Dermis blood vessel endothelial cell (primary cell): ENCODE measurements at regions not wholly inside any gene's neighbourhood (a gene's known extent, or its start where the extent isn't known, plus 50 kb on each side); places are given as distances from the start of the nearest gene placed in this dataset.
"Not testable (repeated sequence)": the region's sequence is repeated elsewhere in the genome, so short reads cannot be mapped to it uniquely, and the experiment has no call there.

Experiments used
- DNase-seq: peaks from one replicate; pipeline ENCODE4 v3.0.0; 2010

DNA sequence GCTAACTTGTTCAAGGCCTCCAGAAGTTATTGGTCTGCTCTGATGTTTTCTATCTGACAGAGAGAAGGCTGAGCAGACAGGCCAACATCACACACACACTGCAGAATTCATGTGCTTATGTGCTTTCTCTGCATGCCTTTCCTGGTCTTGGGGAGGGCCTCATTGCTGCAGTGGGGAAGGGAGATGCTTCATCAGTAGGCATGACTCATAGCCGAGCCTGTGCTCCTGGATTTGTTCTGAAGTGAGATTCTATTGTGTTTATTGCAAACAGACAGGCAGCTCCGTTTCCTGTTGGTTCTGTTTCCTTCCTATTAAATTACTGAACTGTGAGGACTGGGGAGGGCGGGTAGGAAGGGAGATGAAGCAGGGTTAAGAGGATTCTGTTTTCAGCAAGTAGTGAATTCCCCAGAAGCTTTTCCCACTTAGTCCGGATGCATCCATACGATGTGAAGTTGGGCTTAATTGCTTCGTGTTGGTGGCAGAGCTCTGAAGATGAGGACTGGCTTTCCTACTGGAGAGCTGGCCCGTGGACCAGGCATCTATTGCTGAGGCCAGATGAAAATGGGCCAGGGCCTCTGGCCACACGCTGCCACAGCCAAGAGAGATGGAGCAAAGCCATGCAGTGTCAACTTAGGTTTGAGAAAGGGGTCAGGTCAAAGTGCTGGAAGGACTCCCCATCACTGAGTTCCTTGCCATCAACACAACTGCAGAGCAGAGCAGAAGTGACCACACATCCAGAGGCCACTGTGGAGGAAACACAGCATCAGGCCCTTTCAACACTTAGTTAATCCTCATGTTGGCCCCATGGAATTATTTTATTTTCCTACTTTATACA lies 179.3 kb downstream of the UTP18 start:
- DNase-seq = peak; percentile 49

DNA sequence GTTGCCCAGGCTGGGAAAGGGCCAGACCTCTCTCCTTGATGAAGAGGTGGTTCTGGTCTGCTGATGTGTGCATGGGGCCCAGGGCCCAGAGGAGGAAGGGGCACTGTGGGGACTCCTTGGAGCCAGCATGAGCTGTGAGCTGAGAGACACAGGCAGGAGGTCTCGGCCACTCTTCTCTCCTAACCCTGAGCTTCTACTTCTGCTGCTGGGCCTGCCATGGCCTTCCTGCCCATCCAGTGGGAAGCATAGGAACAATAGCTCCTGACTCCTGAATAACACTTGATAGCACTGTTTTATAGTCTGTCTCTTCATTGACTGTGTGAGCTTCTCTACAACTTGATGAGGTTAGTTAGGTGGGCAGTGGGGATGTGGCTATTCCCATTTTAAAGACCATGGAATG lies 181.1 kb downstream of the UTP18 start:
- no peak for DNase-seq

DNA sequence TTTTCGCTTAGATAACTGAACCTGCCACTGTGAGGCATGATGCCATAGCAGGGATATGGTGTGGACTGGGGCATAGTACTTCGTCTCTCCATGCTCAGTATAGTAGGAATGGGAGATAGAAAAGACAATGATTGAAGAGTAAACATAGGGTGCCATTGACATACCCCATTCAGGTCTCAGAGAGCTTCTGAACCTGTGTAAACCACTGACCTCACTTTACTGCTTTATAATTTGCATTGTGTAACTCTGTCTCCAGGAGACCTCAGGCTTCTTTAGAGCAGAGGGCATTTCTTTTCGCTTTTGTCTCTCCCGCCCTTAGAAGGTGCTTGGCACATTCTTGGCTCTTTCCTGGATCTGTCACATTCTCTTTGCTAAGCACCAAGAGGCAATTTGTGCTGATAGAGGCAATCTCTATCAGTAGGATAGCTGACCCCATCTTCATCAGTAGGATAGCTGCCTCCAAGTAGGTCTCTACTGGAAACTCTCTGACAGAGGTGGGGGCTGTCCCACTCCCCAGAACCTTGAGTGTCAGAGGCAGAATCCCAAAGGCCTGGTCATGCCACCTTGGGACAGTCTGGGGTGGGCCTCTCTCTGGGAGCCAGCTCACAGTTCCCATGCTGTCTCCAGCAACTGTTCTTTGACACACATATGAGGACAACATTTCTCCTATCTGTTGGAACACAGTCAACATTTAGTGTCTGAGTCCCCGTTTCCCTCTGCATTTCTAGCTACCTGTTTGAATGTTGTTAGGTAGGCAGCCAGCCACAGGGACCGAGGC lies 181.9 kb downstream of the UTP18 start:
- DNase-seq = no peak

DNA sequence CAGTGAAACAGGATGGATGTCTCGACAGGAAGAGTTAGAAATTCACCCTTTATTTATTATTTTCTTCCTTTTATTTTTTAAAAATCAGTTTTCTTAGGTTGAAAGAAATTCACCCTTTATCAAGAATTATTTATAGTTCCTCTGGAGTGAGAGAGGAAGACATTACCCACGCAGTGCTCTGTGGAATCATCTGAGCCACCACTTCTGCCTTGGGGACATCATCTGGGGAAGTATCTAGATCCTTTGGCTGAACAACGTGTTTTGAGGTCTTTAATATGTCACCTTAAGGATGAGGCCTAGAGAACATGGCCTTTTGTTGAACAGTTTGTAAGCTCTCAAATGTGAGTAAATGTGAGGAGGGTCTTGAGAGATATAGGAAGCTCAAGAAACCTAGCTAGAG lies 183.3 kb downstream of the UTP18 start:
- DNase-seq = no peak

DNA sequence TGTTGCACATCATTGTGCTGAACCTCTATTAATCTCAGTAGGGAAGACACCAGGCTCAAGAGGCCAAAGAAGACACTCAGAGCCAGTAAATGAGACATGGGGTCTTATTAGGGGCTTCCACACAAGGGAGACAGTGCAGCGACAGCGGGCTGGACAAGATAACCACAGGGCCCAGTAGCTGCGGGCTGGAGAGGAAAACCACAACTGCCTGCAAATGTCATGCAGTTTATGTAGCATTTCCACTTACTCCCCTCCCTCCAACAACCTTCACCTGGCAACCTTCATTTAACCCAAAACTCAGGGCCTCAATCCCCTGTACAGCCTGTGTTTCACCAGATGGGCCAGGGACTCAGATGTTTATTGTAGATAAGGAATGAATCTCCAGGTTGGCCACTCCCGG lies 185.6 kb downstream of the UTP18 start:
- no peak for DNase-seq

DNA sequence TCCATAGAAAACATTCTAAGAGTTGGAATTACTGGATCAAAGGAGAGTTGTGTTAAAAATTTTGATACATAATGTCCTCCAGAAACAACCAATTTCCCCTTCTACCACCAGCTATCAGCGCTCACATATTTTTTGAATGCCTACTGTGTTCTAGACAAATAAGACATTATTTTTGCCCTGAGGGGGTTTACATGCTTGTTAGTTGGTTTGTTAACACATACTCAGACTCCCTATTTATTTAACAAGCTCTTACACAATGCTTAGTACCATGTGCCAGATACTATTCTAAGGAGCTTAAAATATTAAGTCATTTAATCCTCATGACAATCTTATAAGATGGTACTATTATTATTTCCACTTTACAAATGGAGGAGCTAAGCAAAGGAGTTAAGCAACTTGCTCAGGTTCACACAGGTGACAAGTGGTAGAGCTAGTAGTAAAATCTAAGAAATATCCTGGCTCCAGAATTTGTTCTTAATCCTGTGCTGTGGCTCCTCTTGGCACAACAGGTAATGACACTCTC lies 194.2 kb downstream of the UTP18 start:
- DNase-seq = no peak

DNA sequence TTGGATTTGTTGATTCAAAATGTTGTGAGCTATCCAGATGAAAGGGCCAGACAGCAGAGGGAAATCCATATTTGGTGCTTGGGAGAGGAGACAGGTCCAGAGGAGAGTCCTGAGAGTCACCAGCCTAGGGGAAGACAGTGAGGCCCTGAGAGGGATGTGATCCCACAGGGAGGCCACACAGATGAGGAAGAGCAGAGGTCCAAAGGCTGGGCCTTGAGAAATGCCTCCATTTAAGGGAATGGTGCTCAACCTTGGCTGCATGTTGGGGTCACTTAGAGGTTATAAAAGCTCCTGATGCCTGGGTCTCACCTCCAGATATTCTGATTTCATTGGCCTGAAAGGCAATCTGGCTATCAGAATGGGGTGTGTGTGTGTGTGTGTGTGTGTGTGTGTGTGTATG lies 194.9 kb downstream of the UTP18 start:
- DNase-seq = no peak

DNA sequence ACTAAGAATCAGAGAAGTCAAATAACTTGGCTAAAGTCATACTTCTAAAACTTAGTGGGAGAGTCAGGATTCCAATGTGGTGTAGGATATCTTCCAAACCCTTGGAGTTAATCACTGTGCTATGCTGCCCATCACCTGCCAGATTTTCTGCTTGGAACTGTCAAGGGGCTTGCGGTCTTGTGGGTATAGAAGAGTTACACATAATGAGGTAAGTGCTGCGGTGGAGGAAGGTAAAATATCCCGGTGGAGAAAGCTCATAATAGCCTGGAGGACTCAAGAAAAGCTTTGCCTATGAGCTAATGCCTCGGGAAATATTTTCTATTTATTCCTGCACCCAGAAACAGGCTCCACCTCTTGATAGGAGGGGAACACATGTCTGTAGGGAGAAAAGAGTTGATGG lies 195.6 kb downstream of the UTP18 start:
- no peak for DNase-seq

DNA sequence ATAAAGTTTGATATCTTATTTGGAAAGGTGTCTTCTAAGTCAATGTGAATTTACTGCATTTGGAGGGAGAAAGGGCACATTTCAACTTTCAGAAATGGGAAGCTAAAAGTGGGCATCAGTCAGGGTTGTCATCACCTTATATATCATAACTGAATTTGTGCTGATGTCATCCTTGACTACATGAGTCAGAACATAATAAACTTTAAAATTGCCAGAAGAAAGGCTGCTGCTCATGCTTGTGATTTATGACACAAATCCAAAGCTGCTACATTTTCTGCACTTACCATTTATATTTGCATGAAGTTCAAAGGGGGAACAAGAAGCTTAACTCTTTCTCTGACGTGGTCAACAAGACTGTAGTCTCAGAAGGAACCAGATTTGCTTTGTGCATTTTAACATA lies 196.6 kb downstream of the UTP18 start:
- no peak for DNase-seq

DNA sequence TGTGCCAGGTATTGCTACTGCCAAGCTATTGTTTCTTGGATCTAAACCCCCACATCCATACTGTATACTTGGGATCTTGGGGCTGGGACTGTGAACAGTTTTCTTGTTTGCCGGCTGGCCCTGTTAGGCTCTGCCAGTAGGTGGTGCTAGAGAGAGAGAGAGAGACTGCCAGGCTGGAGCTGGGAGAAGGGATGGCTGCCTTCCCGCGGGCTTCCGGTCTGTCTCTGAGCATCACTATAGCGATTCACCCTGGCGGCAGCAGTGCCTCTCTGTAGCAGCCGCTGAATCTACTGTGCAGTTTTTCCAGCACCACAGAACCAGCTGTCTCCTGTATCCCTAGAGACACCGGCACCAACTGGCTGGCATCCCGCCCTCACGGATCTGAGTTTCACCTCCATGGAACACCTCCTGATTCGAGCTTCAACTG lies 201.2 kb downstream of the UTP18 start:
- DNase-seq = peak; percentile 71

DNA sequence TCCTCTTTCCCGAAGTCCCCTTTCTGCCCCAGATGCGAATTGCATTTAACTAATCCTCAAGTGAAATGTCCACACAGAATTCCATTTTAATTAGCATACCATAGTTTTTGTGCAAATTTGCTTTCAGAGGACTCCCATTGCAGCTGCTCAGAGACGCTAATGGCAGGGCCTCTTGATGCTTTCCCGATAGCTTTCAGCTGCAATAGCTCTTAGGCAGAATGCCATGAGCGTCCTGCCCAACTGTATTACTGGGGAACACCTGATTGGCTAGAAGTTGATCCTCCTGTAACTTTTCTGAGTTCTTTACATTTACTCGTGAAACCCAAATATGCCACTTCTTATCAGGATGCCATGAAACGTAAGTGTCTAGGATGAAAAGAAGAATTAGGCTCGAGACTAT lies 203.0 kb downstream of the UTP18 start:
- no peak for DNase-seq

DNA sequence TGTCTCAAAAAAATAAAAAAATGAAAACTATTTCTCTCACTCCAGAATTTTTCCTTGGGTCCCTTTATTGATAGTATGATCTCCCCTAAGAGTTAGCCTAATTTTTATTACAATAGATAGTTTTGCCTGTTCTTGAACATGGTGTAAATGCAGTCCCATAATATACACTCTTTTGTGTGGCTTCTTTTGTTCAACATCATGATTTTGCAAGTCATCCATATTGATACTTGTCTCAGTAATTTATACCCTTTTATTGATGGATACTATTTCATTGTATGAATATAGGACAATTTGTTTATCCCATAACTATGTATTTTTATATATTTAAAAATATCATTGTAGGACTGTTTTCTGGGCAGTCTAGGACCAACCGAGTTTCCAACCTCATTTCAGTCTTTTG lies 207.0 kb downstream of the UTP18 start:
- no peak for DNase-seq

DNA sequence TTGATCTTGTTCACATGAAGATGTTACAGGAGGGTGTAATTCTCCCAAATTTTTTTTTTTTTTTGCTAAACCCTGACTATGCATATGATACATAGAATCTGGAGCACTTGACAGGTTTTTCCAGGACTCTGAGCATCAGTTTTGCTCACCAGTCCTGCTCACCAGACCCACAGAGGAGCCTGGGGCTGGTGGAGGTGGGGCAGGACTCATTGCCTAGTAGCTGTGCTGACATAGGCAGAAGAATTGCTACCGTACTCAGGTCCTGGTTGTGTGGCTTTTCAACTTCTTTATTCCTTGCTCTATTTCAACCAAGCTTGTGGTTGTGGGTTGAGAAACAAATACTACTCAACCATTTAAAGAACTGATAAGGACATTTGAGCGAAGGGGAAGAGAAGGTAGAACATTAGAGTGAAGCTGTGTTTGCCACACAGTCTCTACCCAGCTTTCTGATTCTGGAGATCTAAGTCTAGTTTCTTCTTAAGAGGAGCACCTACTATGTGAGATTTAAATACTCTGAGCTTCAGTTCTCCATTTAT lies 212.4 kb downstream of the UTP18 start:
- DNase-seq = no peak

DNA sequence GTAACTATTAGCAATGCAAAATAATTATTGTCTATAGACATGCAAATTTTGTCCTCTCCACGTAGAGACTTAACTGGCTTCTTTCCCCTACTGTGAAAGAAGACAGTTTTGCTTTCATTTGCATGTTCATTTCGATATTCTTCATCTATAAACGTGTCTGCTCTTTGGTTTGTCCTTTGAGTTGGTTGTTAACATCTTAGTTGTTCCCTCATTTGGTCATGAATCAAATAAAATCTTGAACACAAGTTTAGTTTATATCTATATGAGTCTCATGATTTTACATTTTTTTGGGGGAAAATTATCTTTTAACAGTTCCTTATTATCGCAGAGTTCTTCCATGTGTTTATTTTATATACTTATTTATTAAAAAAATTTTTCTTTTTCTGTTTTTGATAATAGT lies 214.4 kb downstream of the UTP18 start:
- no peak for DNase-seq

DNA sequence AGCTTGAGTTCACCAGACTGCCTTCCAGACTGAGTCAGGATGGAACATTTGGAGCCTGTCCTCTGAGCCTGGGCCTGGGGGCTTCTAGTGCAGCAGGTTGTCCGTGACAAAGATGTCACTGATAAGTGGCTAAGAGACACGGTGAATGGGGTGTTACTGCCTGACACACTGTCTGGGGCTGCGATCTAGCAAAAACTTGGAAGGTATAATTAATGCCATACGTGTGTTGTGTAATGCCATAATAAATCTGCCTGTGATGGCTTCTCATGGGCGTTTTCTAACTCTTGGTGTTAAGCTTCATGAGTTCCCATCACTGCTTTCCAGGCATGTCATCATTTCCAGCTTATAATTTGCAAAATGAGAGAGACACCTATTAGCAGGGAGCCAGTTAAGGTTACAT lies 215.4 kb downstream of the UTP18 start:
- DNase-seq = no peak

DNA sequence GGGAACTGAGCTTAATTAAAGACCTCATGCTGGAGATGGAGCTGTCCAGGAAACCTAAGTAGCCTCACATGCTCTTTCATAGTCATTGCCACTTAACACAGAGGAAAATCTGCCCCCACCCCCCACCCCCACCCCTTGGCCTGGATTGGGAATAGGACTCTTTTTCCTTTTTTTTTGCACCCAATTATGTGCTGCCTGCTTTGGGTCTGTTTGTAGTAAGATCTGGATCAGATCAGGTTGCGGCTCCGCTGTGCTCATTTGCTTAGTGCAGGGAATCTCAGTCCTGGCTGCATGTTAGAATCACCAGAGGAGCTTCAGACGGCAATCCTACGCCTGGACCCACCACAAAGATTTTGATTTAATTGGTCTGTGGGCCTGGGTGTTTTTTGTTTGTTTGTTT lies 219.0 kb downstream of the UTP18 start:
- no peak for DNase-seq

DNA sequence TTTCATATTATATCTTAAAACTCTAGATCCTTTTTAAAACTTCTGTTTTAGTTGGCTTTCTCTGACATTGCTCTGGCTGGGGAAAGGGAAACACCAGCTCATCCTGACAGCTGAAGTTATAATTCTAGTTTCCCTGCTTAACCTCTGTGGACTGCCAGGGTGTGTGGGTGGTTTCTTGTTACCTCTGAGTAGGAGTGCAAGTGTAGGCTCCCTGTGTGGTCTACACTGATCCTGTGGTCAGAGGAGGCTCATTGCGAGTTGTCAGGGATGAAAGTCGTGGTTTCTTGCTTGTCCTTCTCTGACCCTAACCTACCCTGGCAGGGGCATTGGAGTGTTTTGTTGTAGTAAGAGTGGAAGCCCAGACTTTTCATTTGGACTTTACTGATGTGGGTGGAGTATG lies 221.0 kb downstream of the UTP18 start:
- DNase-seq = no peak

DNA sequence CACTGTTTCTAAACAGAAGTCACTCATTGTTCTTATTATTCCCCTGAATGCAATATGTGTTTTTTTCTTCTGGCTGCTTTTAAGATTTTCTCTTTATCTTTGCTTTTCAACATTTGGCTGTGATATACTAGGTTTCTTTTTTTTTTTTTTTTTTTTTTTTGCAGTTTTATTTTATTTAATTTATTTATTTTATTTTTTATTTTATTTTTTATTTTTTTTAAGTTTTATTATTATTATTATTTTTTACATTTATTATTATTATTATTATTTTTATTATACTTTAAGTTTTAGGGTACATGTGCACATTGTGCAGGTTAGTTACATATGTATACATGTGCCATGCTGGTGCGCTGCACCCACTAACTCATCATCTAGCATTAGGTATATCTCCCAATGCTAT lies 221.9 kb downstream of the UTP18 start:
- DNase-seq = not testable (repeated sequence)

DNA sequence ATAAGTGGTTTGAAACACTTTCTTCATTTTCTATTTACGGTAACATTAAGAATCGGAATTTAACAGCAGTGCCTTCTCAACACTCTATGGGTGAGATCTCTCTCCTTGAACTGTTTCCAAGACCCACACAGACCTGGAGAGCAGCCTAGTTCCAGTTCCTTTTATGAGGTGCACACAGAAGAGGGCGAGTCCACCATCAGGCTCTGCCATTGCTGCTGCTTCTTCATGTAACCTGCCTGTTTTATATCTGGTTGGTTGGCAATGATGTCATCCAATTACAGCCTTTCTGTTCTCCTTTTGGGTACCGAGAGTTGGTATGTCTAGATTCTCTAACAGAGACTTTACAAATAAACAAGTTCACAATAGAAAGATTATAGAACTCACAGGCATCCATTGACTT lies 225.7 kb downstream of the UTP18 start:
- DNase-seq = no peak

DNA sequence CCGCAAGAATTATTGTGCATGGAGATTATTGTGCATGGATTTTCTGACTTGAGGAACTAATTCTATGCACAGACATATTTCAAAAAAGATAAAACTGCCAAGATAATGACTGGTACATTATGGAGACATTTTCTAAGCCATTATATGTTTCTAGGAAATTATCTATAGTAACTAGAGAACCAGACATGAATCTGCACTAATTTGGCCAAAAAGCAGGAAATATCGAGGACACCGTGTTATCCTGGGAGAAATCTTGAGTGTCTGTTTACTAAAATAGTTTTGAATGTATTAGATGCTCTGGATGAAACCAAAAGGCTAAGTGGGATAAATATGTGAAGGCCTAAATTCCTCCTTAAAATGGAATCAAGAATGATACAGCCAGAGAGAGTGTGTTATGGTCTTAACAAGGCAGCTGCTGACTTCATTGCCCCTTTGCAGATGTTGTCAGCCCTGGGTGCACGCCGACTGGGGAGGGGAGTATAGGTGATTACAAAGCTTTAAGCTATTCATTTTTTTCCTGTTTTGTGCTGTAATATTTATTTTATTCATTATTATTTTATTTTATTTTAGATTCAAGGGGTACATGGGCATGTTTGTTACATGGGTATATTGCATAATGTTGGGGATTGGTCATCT lies 226.7 kb downstream of the UTP18 start:
- DNase-seq = no peak

DNA sequence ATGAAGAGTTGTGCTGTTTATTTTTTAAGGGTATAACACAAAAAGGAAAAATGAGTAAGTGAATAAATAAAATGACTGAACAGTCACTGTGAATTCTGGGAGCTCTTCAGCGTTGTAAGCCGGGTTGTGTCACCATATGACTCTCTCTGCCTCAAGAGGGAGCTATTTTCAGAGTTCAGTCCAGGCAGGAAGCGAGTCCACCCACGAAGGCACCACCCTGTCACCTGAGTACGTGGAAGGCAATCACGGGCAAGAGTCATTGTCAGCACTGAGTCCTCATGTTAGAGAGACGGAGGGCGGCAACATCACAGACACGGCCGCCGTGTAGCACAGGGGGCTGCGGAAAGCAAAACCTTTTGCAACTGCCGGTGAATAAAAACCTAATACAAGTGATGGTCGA lies 227.6 kb downstream of the UTP18 start:
- DNase-seq = no peak

DNA sequence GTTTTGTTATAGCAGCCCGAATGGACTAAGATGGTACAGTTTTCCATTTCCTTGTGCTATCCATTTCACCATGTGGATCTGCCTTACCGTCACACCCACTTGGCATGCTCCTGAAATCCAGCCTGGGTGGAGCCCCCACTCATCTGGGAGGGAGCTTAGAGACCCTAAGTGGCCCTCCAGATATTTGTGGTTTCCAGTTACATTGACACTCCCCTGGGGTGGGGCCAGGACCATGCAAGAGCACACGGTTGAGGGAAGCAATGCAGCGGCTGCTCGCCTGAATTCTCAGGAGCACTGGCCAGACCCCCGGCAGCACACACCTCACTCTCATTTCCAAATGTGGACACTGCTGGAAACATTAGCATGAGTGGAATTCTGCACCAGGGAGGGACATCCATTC lies 231.1 kb downstream of the UTP18 start:
- DNase-seq = no peak

DNA sequence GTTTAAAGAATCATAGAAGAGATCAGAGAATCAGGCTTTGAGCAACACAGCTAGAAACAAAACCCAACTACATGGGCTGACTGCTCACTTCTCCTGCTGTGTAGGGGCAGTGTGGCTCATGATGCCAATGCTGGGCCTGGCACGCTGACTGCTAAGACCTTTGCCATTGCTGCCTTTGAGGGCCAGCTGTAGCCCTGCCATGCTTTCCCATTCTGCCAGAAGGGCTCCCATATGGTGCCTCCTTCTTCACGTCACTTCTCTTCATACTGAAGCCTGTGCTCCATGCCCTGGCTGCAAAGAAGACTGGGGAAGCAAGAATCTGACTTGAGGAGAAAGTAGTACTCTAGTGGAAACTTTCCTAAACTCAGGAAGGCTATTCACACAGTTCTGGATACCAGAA lies 232.9 kb downstream of the UTP18 start:
- no peak for DNase-seq
